ENCODE measurements at regions not wholly inside any gene's neighbourhood (a gene's known extent, or its start where the extent isn't known, plus 50 kb on each side); places are given as distances from the start of the nearest gene placed in this dataset.
A peak's percentile ranks its signal among the peaks of the same experiment; 100 is the strongest.

DNA sequence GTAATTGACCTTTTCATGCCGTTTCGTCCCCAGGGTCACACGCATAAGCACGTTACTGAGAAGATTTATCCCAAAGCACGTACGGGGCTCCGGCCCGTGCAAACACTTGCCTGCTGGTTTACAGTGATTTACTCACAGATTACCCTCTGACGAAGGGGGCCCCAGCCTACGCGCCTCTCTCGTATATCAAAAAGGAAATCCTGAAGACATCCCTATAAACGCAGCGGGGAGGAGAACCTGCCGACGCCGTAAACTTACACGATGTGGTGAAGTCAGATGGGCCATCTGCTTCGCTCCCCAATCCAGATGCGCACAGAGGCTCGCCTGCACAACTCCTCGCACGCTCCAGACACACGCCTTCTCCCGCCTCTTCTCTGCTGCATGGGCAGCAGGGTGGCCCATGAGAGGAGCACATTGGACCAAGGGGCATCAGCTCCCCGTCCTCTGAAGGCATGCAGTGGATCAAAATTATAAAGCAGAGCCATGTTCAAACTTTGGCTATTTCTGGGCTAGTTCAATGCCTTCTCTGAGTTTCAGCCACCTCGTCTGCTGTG, 123.6 kb downstream of the MN1 start:
- H3K9ac ChIP-seq (replicated peaks in 1 of 4; ENCODE audit: extremely low read depth in 1 of 4, low read depth in 3 of 4, low read length in 3 of 4), result no peak overlapping the region
- POLR2A ChIA-PET (ENCODE audit: partially characterized antibody), result interaction anchor here (0.6 to 3.0 kb wide), 2 partner anchors 8 to 163 kb away, joined by 3 to 15 read pairs; no protein-coding TSS in a partner anchor
- CTCF ChIA-PET (ENCODE audit: partially characterized antibody), result interaction anchor here (1.1 to 5.6 kb wide), 4 partner anchors 11 to 51 kb away, joined by 3 to 57 read pairs (median 16); no protein-coding TSS in a partner anchor

More for the DNA sequence above, 123.6 kb downstream of the MN1 start:
- Histone ChIP-seq H3K36me3 (ENCODE audit: control insufficient read depth in 2 of 4, insufficient read depth in 4 of 4, low read length in 3 of 4) (peaks cover 0 to 13% (median 1%) of the 10 kb centered on the region in 4 experiments; a peak in 1 of 8 replicates), H3K79me1 (ENCODE audit: low read depth, low read length) (peaks cover 11% of the 10 kb centered on the region), H4K5ac (ENCODE audit: insufficient read length, low read depth, low read length) (no peak overlapping the region), H3K56ac (replicated peaks; ENCODE audit: insufficient read length, low read depth, low read length) (no peak overlapping the region), H3K9me3 (ENCODE audit: insufficient read depth in 2 of 2, low read depth in 1 of 2, low read length in 1 of 2) (no peaks in the 10 kb centered on the region), H3K4me3 (ENCODE audit: extremely low read depth in 1 of 4, insufficient read depth in 2 of 4, low read depth in 3 of 4, low read length in 4 of 4) (no peak overlapping the region), H4K8ac (ENCODE audit: extremely low read depth, insufficient read depth, low read length) (no peak overlapping the region), H4K20me1 (replicated peaks in 1 of 2; ENCODE audit: control insufficient read depth in 1 of 2, insufficient read depth in 2 of 2, low read length in 2 of 2) (peaks cover 0 to 2% of the 10 kb centered on the region in 2 experiments), H3K23me2 (ENCODE audit: low read depth, low read length) (no peaks in the 10 kb centered on the region), H3K4me1 (replicated peaks in 1 of 4; ENCODE audit: control insufficient read depth in 3 of 4, insufficient read depth in 4 of 4, low read length in 3 of 4) (peaks cover 0 to 10% (median 7%) of the 10 kb centered on the region in 4 experiments; a peak in 4 of 7 replicates), H4K91ac (replicated peaks; ENCODE audit: insufficient read length, low read length) (no peak overlapping the region), H3K79me2 (ENCODE audit: control insufficient read depth in 1 of 2, insufficient read depth in 2 of 2, low read length in 2 of 2) (no peaks in the 10 kb centered on the region), H2BK5ac (ENCODE audit: low read depth, low read length) (no peak overlapping the region), H3K27ac (ENCODE audit: low read depth, low read length) (no peak overlapping the region), H2BK20ac (ENCODE audit: low read length) (no peak overlapping the region), H3K18ac (ENCODE audit: extremely low read depth, low read length) (no peak overlapping the region), H2BK12ac (ENCODE audit: low read depth, low read length) (no peak overlapping the region), H3K4ac (replicated peaks; ENCODE audit: insufficient read length, low read depth, low read length) (no peak overlapping the region), H3K23ac (ENCODE audit: insufficient read length) (no peak overlapping the region), H3K4me2 (ENCODE audit: insufficient read depth in 1 of 2, low read depth in 2 of 2, low read length in 2 of 2) (no peak overlapping the region), H2BK120ac (replicated peaks; ENCODE audit: low read depth, low read length) (no peak overlapping the region), H3K27me3 (replicated peaks in 1 of 4; ENCODE audit: control insufficient read depth in 3 of 4, extremely low read depth in 1 of 4, insufficient read depth in 3 of 4, low read length in 3 of 4) (no peaks in the 10 kb centered on the region), H2BK15ac (ENCODE audit: low read length) (no peak overlapping the region), H3K14ac (ENCODE audit: insufficient read length) (no peak overlapping the region), H2AFZ (ENCODE audit: low read length) (no peak overlapping the region), H2AK5ac (ENCODE audit: low read depth, low read length) (no peak overlapping the region)
- FAIRE-seq (no peak), DNase-seq (ENCODE audit: low read depth in 1 of 2, low spot score in 2 of 2) (no peak)
- 90% methylated on average over 24 of the region's 27 CpGs; no CpG with 5 or more reads in 1 of the 2 experiments for WGBS, 2 experiments (ENCODE audit: extremely low coverage in 1 of 2, insufficient coverage in 1 of 2, insufficient read length in 1 of 2, insufficient replicate concordance in 2 of 2, low coverage in 1 of 2, low lambda C conversion rate in 2 of 2, missing lambda C conversion rate in 1 of 2)
- no peak for TF ChIP-seq POLR2A (IDR thresholded peaks at IDR 0.05; ENCODE audit: control extremely low read depth in 1 of 2, low read depth in 2 of 2, low read length in 2 of 2)
- no peak for TF ChIP-seq CBX5 (IDR thresholded peaks at IDR 0.05; ENCODE audit: low read depth, low read length)
- TF ChIP-seq SP4 (IDR thresholded peaks at IDR 0.05; ENCODE audit: low read length), result no peak
- TF ChIP-seq POU5F1 (IDR thresholded peaks at IDR 0.05; ENCODE audit: low read depth, low read length), result no peak
- TF ChIP-seq, protein P1, sequence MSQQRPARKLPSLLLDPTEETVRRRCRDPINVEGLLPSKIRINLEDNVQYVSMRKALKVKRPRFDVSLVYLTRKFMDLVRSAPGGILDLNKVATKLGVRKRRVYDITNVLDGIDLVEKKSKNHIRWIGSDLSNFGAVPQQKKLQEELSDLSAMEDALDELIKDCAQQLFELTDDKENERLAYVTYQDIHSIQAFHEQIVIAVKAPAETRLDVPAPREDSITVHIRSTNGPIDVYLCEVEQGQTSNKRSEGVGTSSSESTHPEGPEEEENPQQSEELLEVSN (IDR thresholded peaks at IDR 0.05), result peak; percentile 65
- no peak for TF ChIP-seq BCL11A (IDR thresholded peaks at IDR 0.05; ENCODE audit: low read depth in 2 of 2, low read length in 2 of 2)
- TF ChIP-seq, protein P2, sequence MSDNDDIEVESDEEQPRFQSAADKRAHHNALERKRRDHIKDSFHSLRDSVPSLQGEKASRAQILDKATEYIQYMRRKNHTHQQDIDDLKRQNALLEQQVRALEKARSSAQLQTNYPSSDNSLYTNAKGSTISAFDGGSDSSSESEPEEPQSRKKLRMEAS (IDR thresholded peaks at IDR 0.05), result 0 out of 2 replicates have a peak, but pooled peaks have one; percentile 23
- TF ChIP-seq RBBP5 (IDR thresholded peaks at IDR 0.05; ENCODE audit: borderline replicate concordance, low read depth, low read length), result no peak
- TF ChIP-seq EZH2 (IDR thresholded peaks at IDR 0.05; ENCODE audit: low read depth, low read length, severe bottlenecking), result no peak
- no peak for TF ChIP-seq RXRA (IDR thresholded peaks at IDR 0.05; ENCODE audit: insufficient read depth, low read depth, low read length)
- TF ChIP-seq KDM1A (IDR thresholded peaks at IDR 0.05; ENCODE audit: borderline replicate concordance, low read length), result no peak
- no peak for TF ChIP-seq BRCA1 (IDR thresholded peaks at IDR 0.05; ENCODE audit: low read depth, low read length)
- no peak for TF ChIP-seq SIRT6 (IDR thresholded peaks at IDR 0.05; ENCODE audit: low read length)

All from H1 (cell line).